Panc1 (cell line): ENCODE measurements at regions not wholly inside any gene's neighbourhood (a gene's known extent, or its start where the extent isn't known, plus 50 kb on each side); places are given as distances from the start of the nearest gene placed in this dataset.

ENCODE experiments used
- POLR2AphosphoS5 ChIP-seq: IDR thresholded peaks from 2 replicates; pipeline ENCODE4 v1.6.1; 2012; ENCODE audit warnings: mild to moderate bottlenecking, low read depth, low read length, moderate library complexity
- TF ChIP-seq, protein P1 (sequence below): fragments of 450-650 bp; IDR thresholded peaks from 2 replicates; pipeline ENCODE4 v1.5.1; 2017; ENCODE audit warnings: mild to moderate bottlenecking

DNA sequence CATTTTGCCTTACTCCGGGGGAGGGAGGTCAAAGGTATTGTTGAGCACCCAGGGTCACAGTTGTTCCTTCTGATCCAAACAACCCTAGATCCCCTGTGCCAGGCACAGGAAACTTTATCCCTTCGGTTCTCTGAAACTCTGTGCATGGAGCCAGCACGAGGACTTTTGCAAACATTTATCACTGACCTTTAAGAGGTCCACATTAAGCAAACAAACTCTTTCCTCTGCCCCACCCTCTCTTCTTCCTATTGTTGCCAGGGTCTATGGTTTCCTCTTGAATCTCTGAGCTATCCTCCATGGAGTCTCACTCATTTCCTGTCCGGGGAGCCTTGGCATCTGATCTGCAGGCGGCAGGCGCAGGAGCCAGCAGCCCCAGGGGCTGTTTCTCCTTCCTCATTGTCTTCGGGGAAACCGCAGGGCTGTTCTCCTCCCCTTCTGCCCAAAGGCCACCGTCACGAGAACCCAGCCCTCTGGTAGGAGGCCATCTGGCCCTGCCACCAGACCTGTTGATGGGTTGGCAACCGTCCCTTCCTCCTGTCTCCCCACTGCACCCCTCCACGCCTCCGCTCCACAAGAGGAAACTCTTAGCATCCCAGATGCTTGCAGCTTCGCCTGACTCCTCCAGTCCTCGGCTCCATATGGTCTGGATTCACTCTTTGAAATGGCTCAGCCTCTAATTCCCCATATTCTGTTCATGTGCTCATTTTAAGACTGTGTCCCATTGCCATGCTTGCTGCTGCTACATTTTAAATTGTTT is 327.3 kb upstream of the NRP1 start:
- TF ChIP-seq POLR2AphosphoS5 = no peak
- TF ChIP-seq, protein P1, sequence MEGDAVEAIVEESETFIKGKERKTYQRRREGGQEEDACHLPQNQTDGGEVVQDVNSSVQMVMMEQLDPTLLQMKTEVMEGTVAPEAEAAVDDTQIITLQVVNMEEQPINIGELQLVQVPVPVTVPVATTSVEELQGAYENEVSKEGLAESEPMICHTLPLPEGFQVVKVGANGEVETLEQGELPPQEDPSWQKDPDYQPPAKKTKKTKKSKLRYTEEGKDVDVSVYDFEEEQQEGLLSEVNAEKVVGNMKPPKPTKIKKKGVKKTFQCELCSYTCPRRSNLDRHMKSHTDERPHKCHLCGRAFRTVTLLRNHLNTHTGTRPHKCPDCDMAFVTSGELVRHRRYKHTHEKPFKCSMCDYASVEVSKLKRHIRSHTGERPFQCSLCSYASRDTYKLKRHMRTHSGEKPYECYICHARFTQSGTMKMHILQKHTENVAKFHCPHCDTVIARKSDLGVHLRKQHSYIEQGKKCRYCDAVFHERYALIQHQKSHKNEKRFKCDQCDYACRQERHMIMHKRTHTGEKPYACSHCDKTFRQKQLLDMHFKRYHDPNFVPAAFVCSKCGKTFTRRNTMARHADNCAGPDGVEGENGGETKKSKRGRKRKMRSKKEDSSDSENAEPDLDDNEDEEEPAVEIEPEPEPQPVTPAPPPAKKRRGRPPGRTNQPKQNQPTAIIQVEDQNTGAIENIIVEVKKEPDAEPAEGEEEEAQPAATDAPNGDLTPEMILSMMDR = no peak
